PFSK-1 (cell line): ENCODE measurements at regions not wholly inside any gene's neighbourhood (a gene's known extent, or its start where the extent isn't known, plus 50 kb on each side); places are given as distances from the start of the nearest gene placed in this dataset.
A peak's percentile ranks its signal among the peaks of the same experiment; 100 is the strongest.

ENCODE experiments used
- FOXP2 ChIP-seq: optimal IDR thresholded peaks from 2 replicates; pipeline ENCODE3; 2011; ENCODE audit warnings: borderline replicate concordance, control low read depth, inconsistent platforms; ENCODE audit not compliant: insufficient read depth; ENCODE audit errors: extremely low read length, extremely low read depth
- POLR2AphosphoS5 ChIP-seq: IDR thresholded peaks from 2 replicates; pipeline ENCODE4 v1.6.1; 2012; ENCODE audit warnings: low read depth, mild to moderate bottlenecking, control low read depth, low read length, moderate library complexity
- SIN3A ChIP-seq: IDR thresholded peaks from 2 replicates; pipeline ENCODE4 v1.6.1; 2012; ENCODE audit warnings: mild to moderate bottlenecking, low read length, moderate library complexity, borderline replicate concordance; ENCODE audit not compliant: insufficient read depth
- TAF1 ChIP-seq: IDR thresholded peaks from 2 replicates; pipeline ENCODE4 v1.6.1; 2012; ENCODE audit warnings: low read length, control low read depth, borderline replicate concordance; ENCODE audit not compliant: insufficient read depth
- TF ChIP-seq, protein P1 (sequence below), 2 experiments: IDR thresholded peaks; 2 replicates each; pipeline versions ENCODE4 v1.6.1 to v1.8.0; 2011 to 2012; ENCODE audit warnings: low read depth in 2 of 2, low read length in 2 of 2, control low read depth in 1 of 2, inconsistent platforms in 1 of 2, mild to moderate bottlenecking in 1 of 2, moderate library complexity in 1 of 2; ENCODE audit not compliant: insufficient read depth in 1 of 2

DNA sequence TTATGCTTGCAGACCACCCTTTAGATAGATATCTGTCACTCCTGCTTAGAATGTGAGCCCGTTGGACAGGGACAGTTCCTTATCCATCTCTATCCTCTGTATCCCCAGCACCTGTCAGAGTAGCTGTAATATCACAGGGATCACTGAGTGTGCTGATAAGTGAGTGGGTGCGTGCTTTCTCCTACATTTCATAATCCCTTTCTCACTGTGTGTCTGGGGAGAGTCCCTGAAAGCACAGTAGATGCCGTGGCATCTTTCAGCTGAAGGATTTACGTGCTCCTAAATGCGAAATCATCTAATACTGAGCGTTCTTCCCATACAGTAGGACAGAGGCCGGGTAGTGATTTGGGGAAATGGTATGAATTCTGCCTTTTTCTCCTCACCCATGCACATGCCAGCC is 198.9 kb upstream of the SASH1 start:
- TF ChIP-seq FOXP2, result no peak
- TF ChIP-seq, protein P1, sequence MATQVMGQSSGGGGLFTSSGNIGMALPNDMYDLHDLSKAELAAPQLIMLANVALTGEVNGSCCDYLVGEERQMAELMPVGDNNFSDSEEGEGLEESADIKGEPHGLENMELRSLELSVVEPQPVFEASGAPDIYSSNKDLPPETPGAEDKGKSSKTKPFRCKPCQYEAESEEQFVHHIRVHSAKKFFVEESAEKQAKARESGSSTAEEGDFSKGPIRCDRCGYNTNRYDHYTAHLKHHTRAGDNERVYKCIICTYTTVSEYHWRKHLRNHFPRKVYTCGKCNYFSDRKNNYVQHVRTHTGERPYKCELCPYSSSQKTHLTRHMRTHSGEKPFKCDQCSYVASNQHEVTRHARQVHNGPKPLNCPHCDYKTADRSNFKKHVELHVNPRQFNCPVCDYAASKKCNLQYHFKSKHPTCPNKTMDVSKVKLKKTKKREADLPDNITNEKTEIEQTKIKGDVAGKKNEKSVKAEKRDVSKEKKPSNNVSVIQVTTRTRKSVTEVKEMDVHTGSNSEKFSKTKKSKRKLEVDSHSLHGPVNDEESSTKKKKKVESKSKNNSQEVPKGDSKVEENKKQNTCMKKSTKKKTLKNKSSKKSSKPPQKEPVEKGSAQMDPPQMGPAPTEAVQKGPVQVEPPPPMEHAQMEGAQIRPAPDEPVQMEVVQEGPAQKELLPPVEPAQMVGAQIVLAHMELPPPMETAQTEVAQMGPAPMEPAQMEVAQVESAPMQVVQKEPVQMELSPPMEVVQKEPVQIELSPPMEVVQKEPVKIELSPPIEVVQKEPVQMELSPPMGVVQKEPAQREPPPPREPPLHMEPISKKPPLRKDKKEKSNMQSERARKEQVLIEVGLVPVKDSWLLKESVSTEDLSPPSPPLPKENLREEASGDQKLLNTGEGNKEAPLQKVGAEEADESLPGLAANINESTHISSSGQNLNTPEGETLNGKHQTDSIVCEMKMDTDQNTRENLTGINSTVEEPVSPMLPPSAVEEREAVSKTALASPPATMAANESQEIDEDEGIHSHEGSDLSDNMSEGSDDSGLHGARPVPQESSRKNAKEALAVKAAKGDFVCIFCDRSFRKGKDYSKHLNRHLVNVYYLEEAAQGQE (IDR thresholded peaks at IDR 0.05; ENCODE audit: insufficient read depth in 1 of 2, low read depth in 2 of 2, low read length in 2 of 2), result no peak

DNA sequence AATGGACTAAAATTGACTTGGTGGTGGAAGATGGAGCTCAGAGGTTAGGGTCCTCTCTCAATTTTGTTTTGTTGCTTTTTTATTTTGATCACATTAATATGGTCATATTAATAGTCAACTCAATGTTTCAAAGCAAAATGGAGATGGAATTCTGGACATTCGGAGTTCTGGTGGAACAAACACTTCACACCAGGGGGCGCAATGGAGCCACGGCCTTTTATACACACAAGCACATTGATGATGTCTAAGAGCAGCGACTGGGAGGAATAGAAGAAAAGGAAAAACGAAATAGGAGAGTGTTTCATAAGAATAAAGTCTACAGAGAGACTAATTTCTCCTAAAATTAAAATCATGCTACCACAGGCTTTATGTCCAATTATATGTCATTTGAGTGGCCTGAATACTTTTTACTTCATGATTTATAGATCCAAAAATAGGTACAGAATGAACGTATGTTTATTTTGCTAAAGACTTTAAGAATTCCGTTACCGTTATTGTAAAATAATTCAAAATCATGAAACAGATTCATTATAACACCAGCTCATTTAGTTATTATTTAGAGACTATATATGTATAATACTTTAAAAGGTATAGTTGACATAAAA is 197.6 kb upstream of the SASH1 start:
- TF ChIP-seq SIN3A (no peak), POLR2AphosphoS5 (no peak), TAF1 (no peak), FOXP2 (no peak)
- TF ChIP-seq, protein P1 (IDR thresholded peaks at IDR 0.05; ENCODE audit: insufficient read depth in 1 of 2, low read depth in 2 of 2, low read length in 2 of 2), result no peak

DNA sequence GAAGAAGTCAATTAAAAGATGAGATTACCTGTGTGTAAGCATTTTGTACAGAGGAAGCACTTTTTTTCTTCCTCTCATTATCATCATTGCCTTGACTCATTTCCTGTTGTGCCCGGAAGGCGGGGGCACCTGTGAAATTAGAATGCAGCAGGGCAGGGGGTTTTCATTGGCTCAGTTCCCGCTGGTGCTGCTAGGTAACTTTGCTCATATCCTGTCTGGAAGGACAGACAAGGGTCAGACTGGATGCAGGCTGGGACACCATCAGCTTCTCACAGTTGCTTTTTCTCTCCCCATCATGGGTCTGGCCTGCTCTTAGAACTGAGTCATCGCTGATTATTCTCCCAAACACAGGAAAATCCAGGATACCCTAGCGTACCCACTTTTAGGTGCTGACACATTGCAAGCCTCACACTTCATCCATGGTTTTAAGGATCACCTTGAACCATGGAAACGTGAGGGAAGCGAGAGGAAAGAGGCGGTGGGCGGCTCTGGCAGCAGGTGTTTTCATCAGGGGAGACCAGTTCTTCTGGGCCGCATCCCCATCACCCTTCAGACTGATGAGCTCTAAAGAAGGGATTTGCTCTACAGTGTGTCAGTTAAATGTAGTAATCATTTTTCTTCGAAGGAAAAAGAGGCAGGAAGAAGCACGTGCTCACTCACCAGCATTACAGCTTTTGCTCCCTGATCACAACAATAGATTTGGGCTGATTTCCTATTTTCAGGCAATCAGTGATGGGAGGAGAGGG is 195.7 kb upstream of the SASH1 start:
- TF ChIP-seq SIN3A, result no peak
- TF ChIP-seq, protein P1 (IDR thresholded peaks at IDR 0.05; ENCODE audit: insufficient read depth in 1 of 2, low read depth in 2 of 2, low read length in 2 of 2), result 0 out of 4 replicates have a peak, but pooled peaks of 1 of the 2 experiments have one; percentile 55
- peak; percentile 62; the same call in 1 of the 2 replicates for TF ChIP-seq TAF1
- TF ChIP-seq POLR2AphosphoS5, result 0 out of 2 replicates have a peak, but pooled peaks have one; percentile 25
- TF ChIP-seq FOXP2, result no peak

DNA sequence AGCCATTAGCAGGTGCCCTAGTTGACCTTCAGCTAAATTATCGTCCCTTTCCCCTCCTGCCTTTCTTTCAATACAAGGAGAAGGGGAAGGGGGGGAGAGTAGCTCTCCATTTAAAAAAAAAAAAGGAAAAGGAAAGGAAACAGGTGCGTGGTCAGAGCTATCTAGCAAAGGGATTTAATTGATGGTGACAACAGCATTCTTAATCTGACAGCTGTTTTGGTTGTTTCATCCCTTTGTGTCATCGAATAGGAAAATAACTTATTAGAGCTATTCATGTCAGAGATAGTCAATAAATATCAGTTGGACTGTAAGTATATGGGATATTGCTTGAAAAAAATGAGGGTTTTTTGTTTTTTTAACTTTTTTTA is 195.2 kb upstream of the SASH1 start:
- TF ChIP-seq, protein P1 (IDR thresholded peaks at IDR 0.05; ENCODE audit: insufficient read depth in 1 of 2, low read depth in 2 of 2, low read length in 2 of 2), result no peak
- no peak for TF ChIP-seq POLR2AphosphoS5
